Endothelial cell of umbilical vein (primary cell): ENCODE measurements at regions not wholly inside any gene's neighbourhood (a gene's known extent, or its start where the extent isn't known, plus 50 kb on each side); places are given as distances from the start of the nearest gene placed in this dataset.

Source experiments
- BruUV-seq: library from RNA; stranded (reverse); fragments of 400-500 nt; replicated peaks from 2 replicates; lab custom pipeline; 2021; lab: Mats Ljungman, UMichigan
- CTCF ChIA-PET: fragments of 300-600, 350-600 bp; sonication (Branson Sonifier 250); formaldehyde crosslinking; loops from one replicate; lab custom pipeline; 2021; ENCODE audit warnings: antibody characterized with exemption, inconsistent platforms; lab: Charles Lee
- POLR2A ChIA-PET: fragments of 300-600, 350-600 bp; sonication (Branson Sonifier 250); formaldehyde crosslinking; loops from one replicate; lab custom pipeline; 2021; ENCODE audit warnings: antibody characterized with exemption, inconsistent platforms; lab: Charles Lee
- DNase-seq: peaks from one replicate; pipeline ENCODE4 v3.0.0-alpha.2; 2011; ENCODE audit warnings: low read depth, low spot score
- FAIRE-seq: peaks from 2 replicates; lab custom pipeline; 2011; peaks lifted over from hg19 to GRCh38; lab: Jason Lieb, UNC
- H2AFZ ChIP-seq: 2 replicates; pipeline ENCODE4 v1.6.0; 2012; ENCODE audit warnings: low read depth, low read length, control low read depth, inconsistent platforms
- H3K27ac ChIP-seq: 2 replicates; pipeline ENCODE4 v1.5.1; 2011; ENCODE audit warnings: low read depth, mild to moderate bottlenecking, control low read depth, low read length, moderate library complexity; ENCODE audit not compliant: insufficient read depth
- H3K27me3 ChIP-seq, 2 experiments: 2 replicates each; pipeline versions ENCODE4 v1.6.0 to v1.6.1; 2011; ENCODE audit warnings: low read length in 2 of 2, mixed read lengths in 1 of 2; ENCODE audit not compliant: control insufficient read depth in 2 of 2, insufficient read depth in 2 of 2
- H3K36me3 ChIP-seq, 2 experiments: 2 replicates in 1 of 2; 3 replicates in 1 of 2; pipeline ENCODE4 v1.5.1; 2011; ENCODE audit warnings: low read length in 2 of 2, mild to moderate bottlenecking in 1 of 2, moderate library complexity in 1 of 2; ENCODE audit not compliant: control insufficient read depth in 2 of 2, insufficient read depth in 2 of 2; ENCODE audit errors: extremely low read depth in 1 of 2
- H3K4me1 ChIP-seq: 3 replicates; pipeline ENCODE4 v1.5.1; 2011; ENCODE audit warnings: mild to moderate bottlenecking, low read length; ENCODE audit not compliant: control insufficient read depth, insufficient read depth; ENCODE audit errors: extremely low read depth
- H3K4me2 ChIP-seq: 2 replicates; pipeline ENCODE4 v1.6.1; 2011; ENCODE audit warnings: low read length, control low read depth, mixed read lengths; ENCODE audit not compliant: insufficient read depth
- H3K4me3 ChIP-seq, 3 experiments: fragments of 200-600 bp in 1 of 3; sonication (generic), shearing (Covaris generic) in 1 of 3; replicated peaks in 1 of 3; 2 replicates each; pipeline ENCODE4 v1.5.1; 2011 to 2016; ENCODE audit warnings: control low read depth in 3 of 3, low read length in 3 of 3, mild to moderate bottlenecking in 2 of 3, inconsistent platforms in 1 of 3, low read depth in 1 of 3, moderate library complexity in 1 of 3; ENCODE audit not compliant: insufficient read depth in 1 of 3
- H3K79me2 ChIP-seq: 2 replicates; pipeline ENCODE4 v1.6.0; 2012; ENCODE audit warnings: low read length, inconsistent platforms; ENCODE audit not compliant: control insufficient read depth, insufficient read depth
- H3K9ac ChIP-seq: replicated peaks from 2 replicates; pipeline ENCODE3; 2011; ENCODE audit warnings: low read length, control low read depth; ENCODE audit not compliant: insufficient read depth; ENCODE audit errors: extremely low read depth
- H3K9me1 ChIP-seq: replicated peaks from 3 replicates; pipeline ENCODE4 v1.6.0; 2011; ENCODE audit warnings: mild to moderate bottlenecking, low read length; ENCODE audit not compliant: control insufficient read depth, insufficient read depth; ENCODE audit errors: extremely low read depth
- H3K9me3 ChIP-seq: replicated peaks from 2 replicates; pipeline ENCODE4 v1.5.1; 2012; ENCODE audit warnings: low read length, inconsistent platforms; ENCODE audit not compliant: control insufficient read depth, insufficient read depth
- H4K20me1 ChIP-seq: replicated peaks from 2 replicates; pipeline ENCODE3; 2011; ENCODE audit warnings: mild to moderate bottlenecking, low read length; ENCODE audit not compliant: control insufficient read depth, insufficient read depth; ENCODE audit errors: extremely low read depth
- CTCF ChIP-seq, 2 donors: IDR thresholded peaks; 1 replicate in 1 of 2; 2 replicates in 1 of 2; pipeline ENCODE4 v1.5.1; 2011; ENCODE audit warnings: low read length in 2 of 2, mild to moderate bottlenecking in 2 of 2, moderate library complexity in 2 of 2, control low read depth in 1 of 2, inconsistent platforms in 1 of 2, low read depth in 1 of 2; ENCODE audit not compliant: insufficient read depth in 1 of 2; ENCODE audit errors: extremely low read depth in 1 of 2
- EZH2 ChIP-seq: IDR thresholded peaks from 2 replicates; pipeline ENCODE4 v1.6.1; 2012; ENCODE audit warnings: borderline replicate concordance, low read depth, mild to moderate bottlenecking, moderate library complexity, low read length, inconsistent platforms; ENCODE audit not compliant: severe bottlenecking
- FOS ChIP-seq: IDR thresholded peaks from 2 replicates; pipeline ENCODE4 v1.6.1; 2011; ENCODE audit warnings: mild to moderate bottlenecking, low read length, moderate library complexity, borderline replicate concordance; ENCODE audit not compliant: insufficient read depth
- GATA2 ChIP-seq: IDR thresholded peaks from 2 replicates; pipeline ENCODE4 v1.7.0; 2011; ENCODE audit warnings: low read depth, mild to moderate bottlenecking, moderate library complexity, mixed read lengths, low read length; ENCODE audit not compliant: insufficient read length, insufficient read depth
- JUN ChIP-seq: IDR thresholded peaks from 2 replicates; pipeline ENCODE4 v1.6.1; 2011; ENCODE audit warnings: borderline replicate concordance, low read depth; ENCODE audit not compliant: insufficient read length, insufficient read depth
- MAX ChIP-seq: IDR thresholded peaks from 2 replicates; pipeline ENCODE4 v1.6.1; 2011; ENCODE audit not compliant: insufficient read depth, insufficient read length
- MYC ChIP-seq: IDR thresholded peaks from one replicate; pipeline ENCODE4 v1.6.1; 2011; ENCODE audit warnings: mild to moderate bottlenecking, low read depth, low read length
- POLR2A ChIP-seq: IDR thresholded peaks from 2 replicates; pipeline ENCODE4 v1.6.1; 2012; ENCODE audit warnings: low read depth, mild to moderate bottlenecking, control low read depth, low read length
- POLR2AphosphoS5 ChIP-seq: IDR thresholded peaks from 2 replicates; pipeline ENCODE4 v1.6.1; 2012; ENCODE audit warnings: low read depth, mild to moderate bottlenecking, control low read depth, low read length, moderate library complexity; ENCODE audit not compliant: insufficient read depth
- dilution Hi-C: fragments of 300-500 bp; cut with MboI; formaldehyde crosslinking; loops from one replicate; pipeline ENCODE4 v1.15.0; 2019; ENCODE audit warnings: low sequenced_read_pairs; ENCODE audit not compliant: extremely low pct_ligation_motif_present
- intact Hi-C: fragments of 100-400 bp; cut with micrococcal nuclease; formaldehyde crosslinking; loops from one replicate; pipeline ENCODE4 v1.10.0; 2022

- no peak for TF ChIP-seq FOS
- TF ChIP-seq POLR2AphosphoS5, result no peak
- TF ChIP-seq MYC, result no peak
- no peak for TF ChIP-seq POLR2A
- Histone ChIP-seq H3K9me1 (no peaks in the 10 kb centered on the region), H4K20me1 (no peaks in the 10 kb centered on the region), H3K9ac (no peak overlapping the region), H3K79me2 (no peaks in the 10 kb centered on the region), H3K27me3 (no peaks in the 10 kb centered on the region), H3K4me3 (no peak overlapping the region), H3K9me3 (peaks cover 2% of the 10 kb centered on the region), H3K36me3 (no peaks in the 10 kb centered on the region), H3K4me2 (no peak overlapping the region), H3K27ac (no peak overlapping the region), H3K4me1 (no peaks in the 10 kb centered on the region), H2AFZ (no peak overlapping the region)
- no TSS peak for BruUV-seq
- FAIRE-seq, result no peak
- no peak for DNase-seq
- ChIA-PET POLR2A (no interaction called here), CTCF (no interaction called here)
- dilution Hi-C loops (no loop called here), intact Hi-C loops (no loop called here)
These were observed 207.9 kb upstream of the RGMA start for GRCh38 chr15:93296759-93297500.

- Histone ChIP-seq H4K20me1 (no peaks in the 10 kb centered on the region), H3K4me3 (no peak overlapping the region), H3K4me1 (no peaks in the 10 kb centered on the region), H3K9me3 (peaks cover 2% of the 10 kb centered on the region), H3K9me1 (no peaks in the 10 kb centered on the region), H3K9ac (no peak overlapping the region), H3K36me3 (no peaks in the 10 kb centered on the region), H3K79me2 (no peaks in the 10 kb centered on the region), H3K27me3 (no peaks in the 10 kb centered on the region), H3K27ac (no peak overlapping the region), H2AFZ (no peak overlapping the region), H3K4me2 (no peak overlapping the region)
- no TSS peak for BruUV-seq
- POLR2A ChIA-PET, result no interaction called here
- no peak for DNase-seq
- FAIRE-seq, result no peak
- dilution Hi-C loops, result no loop called here
- CTCF ChIA-PET, result no interaction called here
- intact Hi-C loops, result no loop called here
- TF ChIP-seq FOS, result no peak
- TF ChIP-seq CTCF (IDR thresholded peaks at IDR 0.05; ENCODE audit: extremely low read depth in 1 of 2, insufficient read depth in 1 of 2, low read depth in 1 of 2, low read length in 2 of 2), result no peak
- TF ChIP-seq JUN, result no peak
- no peak for TF ChIP-seq POLR2A
- TF ChIP-seq POLR2AphosphoS5, result no peak
- no peak for TF ChIP-seq MAX
- TF ChIP-seq GATA2, result no peak
- TF ChIP-seq MYC, result no peak
- no peak for TF ChIP-seq EZH2
These were observed 205.9 kb upstream of the RGMA start for GRCh38 chr15:93294896-93295295.
